ENCODE measurements at regions not wholly inside any gene's neighbourhood (a gene's known extent, or its start where the extent isn't known, plus 50 kb on each side); places are given as distances from the start of the nearest gene placed in this dataset.

DNA sequence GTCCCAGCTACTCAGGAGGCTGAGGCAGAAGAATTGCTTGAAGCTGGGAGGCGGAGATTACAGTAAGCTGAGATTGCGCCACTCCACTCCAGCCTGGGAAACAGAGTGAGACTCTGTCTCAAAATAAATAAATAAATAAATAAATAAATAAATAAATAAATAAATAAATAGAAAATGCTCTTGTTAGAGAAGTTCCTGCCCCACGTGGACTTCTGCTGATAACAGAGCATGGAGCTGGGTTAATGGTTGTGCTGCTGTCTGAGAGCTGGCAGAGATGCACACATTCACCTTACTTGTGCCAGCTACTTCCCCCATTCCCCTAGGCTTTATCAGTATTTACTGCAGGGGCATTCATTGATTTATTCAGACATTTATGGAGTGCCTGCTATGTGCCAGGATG, 155.2 kb upstream of the KCNG1 start:
- TF ChIP-seq, protein P1, sequence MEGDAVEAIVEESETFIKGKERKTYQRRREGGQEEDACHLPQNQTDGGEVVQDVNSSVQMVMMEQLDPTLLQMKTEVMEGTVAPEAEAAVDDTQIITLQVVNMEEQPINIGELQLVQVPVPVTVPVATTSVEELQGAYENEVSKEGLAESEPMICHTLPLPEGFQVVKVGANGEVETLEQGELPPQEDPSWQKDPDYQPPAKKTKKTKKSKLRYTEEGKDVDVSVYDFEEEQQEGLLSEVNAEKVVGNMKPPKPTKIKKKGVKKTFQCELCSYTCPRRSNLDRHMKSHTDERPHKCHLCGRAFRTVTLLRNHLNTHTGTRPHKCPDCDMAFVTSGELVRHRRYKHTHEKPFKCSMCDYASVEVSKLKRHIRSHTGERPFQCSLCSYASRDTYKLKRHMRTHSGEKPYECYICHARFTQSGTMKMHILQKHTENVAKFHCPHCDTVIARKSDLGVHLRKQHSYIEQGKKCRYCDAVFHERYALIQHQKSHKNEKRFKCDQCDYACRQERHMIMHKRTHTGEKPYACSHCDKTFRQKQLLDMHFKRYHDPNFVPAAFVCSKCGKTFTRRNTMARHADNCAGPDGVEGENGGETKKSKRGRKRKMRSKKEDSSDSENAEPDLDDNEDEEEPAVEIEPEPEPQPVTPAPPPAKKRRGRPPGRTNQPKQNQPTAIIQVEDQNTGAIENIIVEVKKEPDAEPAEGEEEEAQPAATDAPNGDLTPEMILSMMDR (IDR thresholded peaks at IDR 0.05), result no peak
- TF ChIP-seq EZH2 (IDR thresholded peaks at IDR 0.05; ENCODE audit: borderline replicate concordance, insufficient read depth, low read depth, low read length, poor library complexity, severe bottlenecking), result no peak
